Ammon's horn (tissue), 1 donor: ENCODE measurements at regions not wholly inside any gene's neighbourhood (a gene's known extent, or its start where the extent isn't known, plus 50 kb on each side); places are given as distances from the start of the nearest gene placed in this dataset.
A peak's percentile ranks its signal among the peaks of the same experiment; 100 is the strongest.
"Not testable (repeated sequence)": the region's sequence is repeated elsewhere in the genome, so short reads cannot be mapped to it uniquely, and the experiment has no call there.

ENCODE experiments used
- DNase-seq: peaks from one replicate; pipeline ENCODE4 v3.0.0-alpha.2; 2016; ENCODE audit warnings: low spot score

GRCh38 chr13:81031996-81032395 lies 691.1 kb upstream of the SPRY2 start:
- DNase-seq, result no peak

DNA sequence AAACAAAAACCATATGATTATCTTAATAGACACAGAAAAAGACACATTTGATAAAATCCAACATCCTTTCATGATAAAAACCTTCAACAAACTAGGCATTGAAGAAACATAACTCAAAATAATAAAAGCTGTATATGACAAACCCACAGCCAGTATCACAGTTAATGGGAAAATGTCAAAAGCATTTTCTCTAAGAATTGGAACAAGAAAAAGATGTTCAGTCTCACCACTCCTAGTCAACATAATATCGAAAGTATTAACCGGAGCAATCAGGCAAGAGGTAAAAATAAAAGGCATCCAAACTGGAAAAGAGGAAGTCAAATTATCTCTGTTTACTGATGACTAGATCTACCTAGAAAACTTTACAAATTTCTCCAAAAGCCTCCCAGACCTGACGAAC lies 684.2 kb upstream of the SPRY2 start:
- no peak for DNase-seq

- DNase-seq, result no peak
These were observed 680.4 kb upstream of the SPRY2 start for GRCh38 chr13:81021284-81021840.

GRCh38 chr13:81020010-81020409 lies 679.1 kb upstream of the SPRY2 start:
- DNase-seq, result no peak

GRCh38 chr13:81018936-81019335 lies 678.0 kb upstream of the SPRY2 start:
- no peak for DNase-seq

GRCh38 chr13:81017513-81018152 lies 676.7 kb upstream of the SPRY2 start:
- peak; percentile 75 for DNase-seq

DNA sequence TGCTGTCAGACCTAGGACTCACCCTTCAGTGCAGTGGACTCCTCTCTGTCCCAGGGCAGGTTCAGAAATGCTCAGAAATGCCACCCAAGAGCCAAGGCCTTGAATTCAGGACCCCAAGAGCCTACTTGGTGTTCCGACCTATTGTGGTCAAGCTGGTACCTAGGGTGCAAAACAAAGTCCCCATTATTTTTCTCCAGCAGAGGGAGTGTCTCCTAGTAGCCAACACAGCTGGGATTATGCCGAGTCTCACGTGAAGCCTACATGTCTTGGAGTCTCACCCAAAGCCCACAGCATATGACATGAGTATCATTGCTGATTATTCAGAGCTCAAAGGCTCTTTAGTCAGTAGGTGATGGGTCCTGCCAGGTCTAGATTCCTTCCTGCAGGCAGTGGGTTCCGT lies 671.1 kb upstream of the SPRY2 start:
- no peak for DNase-seq

GRCh38 chr13:81001828-81002385 lies 661.0 kb upstream of the SPRY2 start:
- no peak for DNase-seq

DNA sequence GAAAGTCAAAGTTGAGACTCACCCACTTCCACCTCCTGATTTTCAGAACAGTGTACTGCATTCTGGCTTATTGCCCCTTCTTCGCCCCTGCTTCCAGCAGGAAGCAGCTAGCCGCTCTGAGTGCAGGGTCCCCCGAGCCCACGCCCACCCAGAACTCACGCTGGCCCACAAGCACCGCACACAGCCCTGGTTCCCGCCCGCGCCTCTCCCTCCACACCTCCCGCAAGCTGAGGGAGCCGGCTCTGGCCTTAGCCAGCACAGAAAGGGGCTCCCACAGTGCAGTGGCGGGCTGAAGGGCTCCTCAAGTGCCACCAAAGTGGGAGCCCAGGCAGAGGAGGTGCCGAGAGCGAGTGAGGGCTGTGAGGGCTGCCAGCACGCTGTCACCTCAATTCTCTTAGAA lies 657.7 kb upstream of the SPRY2 start:
- DNase-seq, result not testable (repeated sequence)

- no peak for DNase-seq
These were observed 648.8 kb upstream of the SPRY2 start for GRCh38 chr13:80989747-80990146.

DNA sequence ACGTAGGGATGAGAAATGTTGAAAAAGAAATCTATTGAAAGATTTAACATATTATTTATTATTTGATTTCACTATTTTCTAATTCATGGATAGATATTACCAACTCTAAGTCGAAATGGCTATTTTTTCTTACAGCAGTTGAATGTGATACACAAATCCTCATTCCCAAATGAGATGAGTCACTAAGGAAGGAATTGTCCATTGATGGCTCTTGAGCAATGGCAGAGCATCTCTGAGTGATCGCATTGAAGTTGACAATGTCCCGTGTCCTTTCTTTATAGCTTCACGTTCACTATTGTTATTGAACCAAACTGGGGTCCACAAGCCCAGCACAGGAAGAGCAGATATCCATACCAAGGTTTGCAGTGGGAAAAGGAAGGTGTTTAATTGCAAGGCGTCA lies 648.3 kb upstream of the SPRY2 start:
- no peak for DNase-seq

- peak; percentile 72 for DNase-seq
These were observed 647.6 kb upstream of the SPRY2 start for GRCh38 chr13:80988391-80989151.

DNA sequence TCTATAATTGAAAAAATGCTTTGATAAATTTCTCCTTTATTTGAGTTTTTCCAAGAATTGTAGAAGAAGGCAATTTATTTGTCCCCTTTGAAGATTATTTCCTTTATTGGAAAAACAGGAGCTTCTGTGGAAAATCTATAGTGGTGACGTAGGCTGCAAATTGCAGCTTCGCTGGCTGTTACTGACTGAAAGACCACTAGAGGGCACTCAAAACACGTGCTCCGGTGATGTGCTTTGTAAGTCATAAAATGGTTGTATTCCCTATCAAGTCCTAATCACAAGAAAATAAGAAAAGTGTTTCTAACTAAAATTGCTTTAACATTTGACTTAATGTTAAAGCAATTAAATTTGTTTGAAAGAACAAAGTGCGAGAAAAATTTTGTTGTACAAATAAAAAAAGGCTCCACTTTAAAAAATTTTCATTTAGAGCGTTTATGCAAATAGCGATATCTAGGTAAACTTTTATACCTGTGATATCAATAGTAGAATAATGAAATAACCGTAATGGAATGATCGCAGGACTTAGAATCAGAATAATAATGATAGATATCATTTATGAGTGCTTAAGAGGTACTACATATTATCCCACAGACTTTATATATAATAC lies 638.2 kb upstream of the SPRY2 start:
- DNase-seq, result peak; percentile 88

DNA sequence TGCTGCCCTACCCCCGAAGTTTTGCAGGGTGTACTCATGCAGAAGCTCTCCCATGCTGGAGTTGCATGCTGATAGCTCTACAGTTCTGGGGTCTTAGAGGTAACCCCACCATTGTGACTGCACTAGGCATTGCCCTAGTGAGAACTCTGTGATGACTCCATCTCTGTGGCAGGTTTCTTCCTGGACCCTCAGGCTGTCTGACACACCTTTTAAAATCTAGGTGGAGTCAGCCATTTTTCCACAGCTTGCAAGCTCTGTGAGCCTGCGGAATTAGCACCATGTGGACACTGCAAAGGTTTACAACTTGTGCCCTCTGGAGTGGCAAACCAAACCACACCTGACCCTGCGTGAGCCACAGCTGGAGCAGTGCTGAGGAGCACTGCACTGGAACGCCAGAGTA lies 636.2 kb upstream of the SPRY2 start:
- DNase-seq, result no peak

DNA sequence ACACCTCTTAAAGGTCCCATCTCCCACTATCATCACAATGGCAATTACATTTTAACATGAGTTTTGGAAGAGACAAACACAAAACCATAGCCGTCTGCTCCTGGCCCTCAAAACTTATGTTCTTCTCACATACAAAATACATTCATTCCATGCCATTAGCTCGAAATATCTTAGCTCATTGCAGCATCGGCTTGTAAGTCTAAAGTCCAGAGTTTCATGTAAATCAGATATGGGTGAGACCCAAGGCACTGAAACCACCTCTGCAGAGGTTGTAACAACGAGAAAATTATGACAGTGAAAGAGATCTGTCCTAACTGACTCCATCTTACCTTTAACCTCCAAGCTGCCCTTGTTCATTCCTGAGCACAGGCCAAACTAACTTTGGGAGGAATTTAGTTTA lies 635.0 kb upstream of the SPRY2 start:
- no peak for DNase-seq

- DNase-seq, result no peak
These were observed 632.8 kb upstream of the SPRY2 start for GRCh38 chr13:80973721-80974120.

- DNase-seq, result no peak
These were observed 632.0 kb upstream of the SPRY2 start for GRCh38 chr13:80972857-80973478.

GRCh38 chr13:80965097-80965496 lies 624.2 kb upstream of the SPRY2 start:
- DNase-seq, result no peak

GRCh38 chr13:80962855-80963254 lies 621.9 kb upstream of the SPRY2 start:
- no peak for DNase-seq

GRCh38 chr13:80962173-80962572 lies 621.2 kb upstream of the SPRY2 start:
- DNase-seq, result no peak

DNA sequence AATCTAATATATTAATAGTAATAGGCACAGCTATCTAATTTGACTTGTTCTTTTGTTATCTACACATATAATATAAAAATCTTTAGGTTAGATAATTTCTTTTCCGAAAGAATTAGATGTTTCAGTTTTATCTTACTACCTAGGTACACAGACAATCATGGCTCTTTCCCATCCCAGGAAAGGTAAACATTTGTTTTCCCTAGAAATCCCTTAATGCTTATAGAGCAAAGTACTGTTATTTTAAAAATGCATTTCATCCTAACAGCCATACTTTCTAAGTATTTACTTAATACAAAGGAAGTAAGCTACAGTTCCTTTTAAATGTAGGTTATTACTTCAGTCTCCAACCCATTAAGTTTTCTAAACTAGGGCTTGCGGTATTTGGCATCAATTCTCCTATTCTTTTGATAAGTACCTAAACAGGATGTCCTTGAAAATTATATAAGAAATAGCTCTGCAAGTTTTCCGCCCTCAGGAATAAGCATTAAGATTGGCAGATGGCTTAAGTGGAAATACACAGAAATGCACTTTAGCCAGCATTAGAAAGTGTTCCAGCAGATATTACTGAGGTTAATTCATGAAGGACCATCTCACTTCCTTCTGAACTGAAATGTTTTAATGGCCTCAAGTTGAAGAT lies 616.2 kb upstream of the SPRY2 start:
- no peak for DNase-seq

GRCh38 chr13:80955501-80955900 lies 614.6 kb upstream of the SPRY2 start:
- DNase-seq, result no peak
